Type B pancreatic cell (in vitro differentiated cells): ENCODE measurements at regions not wholly inside any gene's neighbourhood (a gene's known extent, or its start where the extent isn't known, plus 50 kb on each side); places are given as distances from the start of the nearest gene placed in this dataset.
"Not testable (repeated sequence)": the region's sequence is repeated elsewhere in the genome, so short reads cannot be mapped to it uniquely, and the experiment has no call there.

ENCODE experiments used
- DNase-seq: peaks from one replicate; pipeline ENCODE4 v3.0.0; 2021; ENCODE audit warnings: mixed read lengths; ENCODE audit not compliant: unreplicated experiment; ENCODE audit errors: extremely low spot score
- H3K27ac Mint-ChIP-seq: 2 replicates; pipeline ENCODE4 v1.8.0; 2021; ENCODE audit warnings: mild to moderate bottlenecking, mixed read lengths
- H3K27me3 Mint-ChIP-seq: 2 replicates; pipeline ENCODE4 v1.8.0; 2021; ENCODE audit warnings: mixed read lengths
- H3K36me3 Mint-ChIP-seq: 2 replicates; pipeline ENCODE4 v1.8.0; 2021; ENCODE audit warnings: mixed read lengths
- H3K4me1 Mint-ChIP-seq: one replicate; pipeline ENCODE4 v1.8.0; 2021; ENCODE audit warnings: mixed read lengths; ENCODE audit not compliant: unreplicated experiment
- H3K4me3 Mint-ChIP-seq: 2 replicates; pipeline ENCODE4 v1.8.0; 2021; ENCODE audit warnings: mild to moderate bottlenecking, mixed read lengths
- H3K9me3 Mint-ChIP-seq: 2 replicates; pipeline ENCODE4 v1.8.0; 2021; ENCODE audit warnings: mixed read lengths
- TF ChIP-seq, protein P1 (sequence below): fragments of 200-600 bp; sonication (generic); conservative IDR thresholded peaks from 2 replicates; pipeline ENCODE4 v1.5.0; 2021; ENCODE audit warnings: antibody characterized with exemption, mild to moderate bottlenecking

DNA sequence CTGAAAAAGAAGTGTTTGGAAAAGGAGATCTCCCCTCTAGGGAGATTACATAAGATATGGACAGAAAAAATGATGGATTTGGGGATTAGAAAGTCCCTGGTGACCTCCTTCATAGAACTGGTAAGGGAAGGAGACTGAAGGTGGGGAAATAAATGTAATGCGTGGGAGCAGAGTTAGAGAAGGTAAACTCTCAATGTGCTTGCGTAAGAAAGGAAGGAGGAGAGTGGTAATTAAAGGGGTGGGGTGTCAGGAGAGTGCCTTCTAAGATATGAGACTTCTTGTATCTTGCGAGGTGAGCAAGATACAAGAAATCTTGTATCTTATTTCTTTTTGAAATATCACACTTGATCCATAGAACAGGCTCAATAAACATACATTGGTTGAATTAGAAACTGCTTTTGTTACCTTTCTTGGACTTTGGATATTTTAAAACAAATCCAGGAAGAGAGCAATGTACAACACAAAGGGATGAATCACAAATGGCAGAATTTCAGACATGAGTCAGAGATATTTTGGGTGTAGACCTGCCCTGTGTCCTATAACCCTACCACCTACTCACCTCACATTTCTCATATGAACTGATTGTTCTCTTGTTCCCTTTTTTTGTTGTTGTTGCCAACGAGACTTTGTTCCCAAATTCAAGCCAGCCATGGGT is 342.4 kb downstream of the INSIG2 start:
- no peak overlapping the region for H3K4me3 Mint-ChIP-seq
- DNase-seq, result no peak
- no peaks in the 10 kb centered on the region for H3K9me3 Mint-ChIP-seq
- TF ChIP-seq, protein P1, sequence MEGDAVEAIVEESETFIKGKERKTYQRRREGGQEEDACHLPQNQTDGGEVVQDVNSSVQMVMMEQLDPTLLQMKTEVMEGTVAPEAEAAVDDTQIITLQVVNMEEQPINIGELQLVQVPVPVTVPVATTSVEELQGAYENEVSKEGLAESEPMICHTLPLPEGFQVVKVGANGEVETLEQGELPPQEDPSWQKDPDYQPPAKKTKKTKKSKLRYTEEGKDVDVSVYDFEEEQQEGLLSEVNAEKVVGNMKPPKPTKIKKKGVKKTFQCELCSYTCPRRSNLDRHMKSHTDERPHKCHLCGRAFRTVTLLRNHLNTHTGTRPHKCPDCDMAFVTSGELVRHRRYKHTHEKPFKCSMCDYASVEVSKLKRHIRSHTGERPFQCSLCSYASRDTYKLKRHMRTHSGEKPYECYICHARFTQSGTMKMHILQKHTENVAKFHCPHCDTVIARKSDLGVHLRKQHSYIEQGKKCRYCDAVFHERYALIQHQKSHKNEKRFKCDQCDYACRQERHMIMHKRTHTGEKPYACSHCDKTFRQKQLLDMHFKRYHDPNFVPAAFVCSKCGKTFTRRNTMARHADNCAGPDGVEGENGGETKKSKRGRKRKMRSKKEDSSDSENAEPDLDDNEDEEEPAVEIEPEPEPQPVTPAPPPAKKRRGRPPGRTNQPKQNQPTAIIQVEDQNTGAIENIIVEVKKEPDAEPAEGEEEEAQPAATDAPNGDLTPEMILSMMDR, result no peak
- no peak overlapping the region for H3K27ac Mint-ChIP-seq
- peaks cover 36% of the 10 kb centered on the region for H3K27me3 Mint-ChIP-seq
- H3K36me3 Mint-ChIP-seq, result no peaks in the 10 kb centered on the region
- H3K4me1 Mint-ChIP-seq, result no peaks in the 10 kb centered on the region

GRCh38 chr2:118425191-118425590 is 336.9 kb downstream of the INSIG2 start:
- Mint-ChIP-seq H3K27ac (no peak overlapping the region), H3K4me3 (no peak overlapping the region), H3K9me3 (peaks cover 7% of the 10 kb centered on the region), H3K27me3 (peaks cover 32% of the 10 kb centered on the region), H3K36me3 (no peaks in the 10 kb centered on the region), H3K4me1 (peaks cover 4% of the 10 kb centered on the region)
- TF ChIP-seq, protein P1, result no peak
- no peak for DNase-seq

GRCh38 chr2:118423776-118424175 is 335.5 kb downstream of the INSIG2 start:
- TF ChIP-seq, protein P1, result no peak
- DNase-seq, result no peak
- peaks cover 27% of the 10 kb centered on the region for H3K27me3 Mint-ChIP-seq
- peaks cover 4% of the 10 kb centered on the region for H3K4me1 Mint-ChIP-seq
- H3K4me3 Mint-ChIP-seq, result no peak overlapping the region
- H3K36me3 Mint-ChIP-seq, result no peaks in the 10 kb centered on the region
- no peak overlapping the region for H3K27ac Mint-ChIP-seq
- peaks cover 7% of the 10 kb centered on the region for H3K9me3 Mint-ChIP-seq

- peaks cover 4% of the 10 kb centered on the region for H3K4me1 Mint-ChIP-seq
- no peaks in the 10 kb centered on the region for H3K36me3 Mint-ChIP-seq
- H3K27ac Mint-ChIP-seq, result no peak overlapping the region
- TF ChIP-seq, protein P1, result no peak
- no peak overlapping the region for H3K4me3 Mint-ChIP-seq
- H3K27me3 Mint-ChIP-seq, result peaks cover 33% of the 10 kb centered on the region
- H3K9me3 Mint-ChIP-seq, result peaks cover 7% of the 10 kb centered on the region
- DNase-seq, result no peak
Measured at GRCh38 chr2:118421648-118422047, 333.4 kb downstream of the INSIG2 start.

DNA sequence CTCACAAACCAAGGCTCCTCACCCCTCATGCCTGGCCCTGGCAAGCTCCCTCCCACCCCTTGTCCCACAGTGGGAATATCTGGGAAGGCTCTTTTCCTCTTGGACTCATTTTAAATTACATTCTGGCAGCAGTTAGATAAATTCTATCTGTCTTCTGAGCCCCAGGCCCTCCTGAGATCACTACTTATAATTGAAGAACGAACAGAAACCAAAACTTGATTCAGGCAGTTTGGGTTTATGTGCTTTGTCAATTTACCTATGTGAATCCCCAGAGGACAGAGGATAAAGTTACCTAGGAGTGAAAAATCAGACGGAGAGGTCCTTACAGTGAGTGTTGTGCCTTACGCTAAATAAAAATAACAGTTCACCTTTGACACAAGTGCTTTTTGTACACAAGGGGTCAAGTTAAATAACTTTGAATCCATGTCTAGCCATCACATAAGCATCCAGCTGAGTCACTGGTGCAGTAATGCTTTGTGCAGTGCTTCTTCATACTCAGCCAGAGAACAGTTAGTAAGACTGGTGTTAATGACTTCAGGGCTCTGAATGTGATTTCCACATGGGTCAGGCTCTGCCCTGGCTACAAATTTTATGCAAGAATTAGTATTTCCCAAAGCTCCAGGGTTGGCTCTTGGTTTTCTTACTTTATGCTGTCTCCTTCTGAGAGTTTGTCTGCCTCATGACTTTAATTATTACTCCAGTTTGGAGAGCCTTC is 329.3 kb downstream of the INSIG2 start:
- H3K27ac Mint-ChIP-seq, result no peak overlapping the region
- TF ChIP-seq, protein P1, result no peak
- no peak for DNase-seq
- H3K4me3 Mint-ChIP-seq, result no peak overlapping the region
- H3K9me3 Mint-ChIP-seq, result peaks cover 7% of the 10 kb centered on the region
- H3K27me3 Mint-ChIP-seq, result peaks cover 25% of the 10 kb centered on the region
- no peaks in the 10 kb centered on the region for H3K36me3 Mint-ChIP-seq
- no peaks in the 10 kb centered on the region for H3K4me1 Mint-ChIP-seq

- not testable (repeated sequence) for H3K9me3 Mint-ChIP-seq, H3K4me1 Mint-ChIP-seq, H3K27ac Mint-ChIP-seq, H3K4me3 Mint-ChIP-seq, DNase-seq, H3K36me3 Mint-ChIP-seq
- H3K27me3 Mint-ChIP-seq, result peaks cover 37% of the 10 kb centered on the region
Measured at GRCh38 chr2:118415186-118415585, 326.9 kb downstream of the INSIG2 start.
